ENCODE measurements at regions not wholly inside any gene's neighbourhood (a gene's known extent, or its start where the extent isn't known, plus 50 kb on each side); places are given as distances from the start of the nearest gene placed in this dataset.

DNA sequence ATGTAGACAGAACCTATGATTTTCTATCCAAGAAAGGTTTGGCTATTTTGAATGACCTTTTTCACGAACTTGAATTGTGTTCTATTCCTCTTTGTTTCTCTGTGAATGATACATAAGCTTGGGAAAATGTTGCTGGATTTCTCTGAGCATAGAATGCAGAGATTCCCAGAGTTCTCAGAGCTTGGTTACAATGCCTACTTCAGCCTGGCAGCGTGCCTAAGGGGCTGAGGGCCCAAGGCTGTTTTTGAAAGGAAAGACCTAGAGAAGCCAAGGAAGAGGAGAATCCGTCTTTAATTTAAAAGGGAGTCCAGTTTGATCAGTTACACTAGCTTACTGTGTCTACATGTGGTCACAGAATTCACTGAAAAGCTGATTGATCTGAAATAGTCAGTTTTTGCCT lies 55.3 kb upstream of the CXorf51B start:
- H3K27me3 ChIP-seq = no peaks in the 10 kb centered on the region
- TF ChIP-seq POLR2A (IDR thresholded peaks at IDR 0.05) = no peak
- TF ChIP-seq, protein P1, sequence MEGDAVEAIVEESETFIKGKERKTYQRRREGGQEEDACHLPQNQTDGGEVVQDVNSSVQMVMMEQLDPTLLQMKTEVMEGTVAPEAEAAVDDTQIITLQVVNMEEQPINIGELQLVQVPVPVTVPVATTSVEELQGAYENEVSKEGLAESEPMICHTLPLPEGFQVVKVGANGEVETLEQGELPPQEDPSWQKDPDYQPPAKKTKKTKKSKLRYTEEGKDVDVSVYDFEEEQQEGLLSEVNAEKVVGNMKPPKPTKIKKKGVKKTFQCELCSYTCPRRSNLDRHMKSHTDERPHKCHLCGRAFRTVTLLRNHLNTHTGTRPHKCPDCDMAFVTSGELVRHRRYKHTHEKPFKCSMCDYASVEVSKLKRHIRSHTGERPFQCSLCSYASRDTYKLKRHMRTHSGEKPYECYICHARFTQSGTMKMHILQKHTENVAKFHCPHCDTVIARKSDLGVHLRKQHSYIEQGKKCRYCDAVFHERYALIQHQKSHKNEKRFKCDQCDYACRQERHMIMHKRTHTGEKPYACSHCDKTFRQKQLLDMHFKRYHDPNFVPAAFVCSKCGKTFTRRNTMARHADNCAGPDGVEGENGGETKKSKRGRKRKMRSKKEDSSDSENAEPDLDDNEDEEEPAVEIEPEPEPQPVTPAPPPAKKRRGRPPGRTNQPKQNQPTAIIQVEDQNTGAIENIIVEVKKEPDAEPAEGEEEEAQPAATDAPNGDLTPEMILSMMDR (IDR thresholded peaks at IDR 0.05) = no peak
- DNase-seq = peak in 1 of 7 donors; percentile 6
- no peak overlapping the region for H3K27ac ChIP-seq
- intact Hi-C loops (cut with DNase I) = no loop called here
- 18 to 55% (median 25%) methylated on average over 3 of the region's 3 CpGs for WGBS, 4 donors
- H3K36me3 ChIP-seq (replicated peaks in 1 of 2) = no peaks in the 10 kb centered on the region
- H3K4me3 ChIP-seq = no peak overlapping the region
- no peaks in the 10 kb centered on the region for H3K4me1 ChIP-seq (replicated peaks in 1 of 2)
- no peaks in the 10 kb centered on the region for H3K9me3 ChIP-seq (replicated peaks in 1 of 3)

DNA sequence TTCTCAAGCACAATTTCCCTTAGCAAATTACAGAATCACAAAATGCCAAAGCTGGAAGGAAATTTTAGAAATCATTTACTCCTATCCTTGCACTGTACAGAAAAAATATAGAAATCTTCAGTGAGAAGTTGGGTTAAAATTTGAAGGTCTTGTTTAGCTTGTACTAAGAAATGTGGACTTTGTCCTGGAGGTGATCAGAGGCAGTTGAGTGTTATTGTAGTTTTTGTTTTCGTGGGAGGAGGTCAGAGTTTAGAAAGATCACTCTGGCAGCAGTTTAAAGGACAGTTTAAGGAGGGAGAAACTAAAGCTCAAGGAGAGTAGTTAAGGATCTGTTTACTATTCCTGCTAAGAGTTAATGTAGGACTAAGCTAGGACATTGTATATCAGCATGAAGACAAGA lies 54.4 kb upstream of the CXorf51B start:
- TF ChIP-seq, protein P1 (IDR thresholded peaks at IDR 0.05) = no peak
- TF ChIP-seq POLR2A (IDR thresholded peaks at IDR 0.05) = no peak
- intact Hi-C loops (cut with DNase I) = no loop called here
- no peak for DNase-seq
- no peaks in the 10 kb centered on the region for H3K27me3 ChIP-seq
- no peak overlapping the region for H3K4me3 ChIP-seq
- 18 to 25% (median 23%) methylated on average over 1 of the region's 1 CpG for WGBS, 4 donors
- no peaks in the 10 kb centered on the region for H3K4me1 ChIP-seq (replicated peaks in 1 of 2)
- H3K36me3 ChIP-seq (replicated peaks in 1 of 2) = no peaks in the 10 kb centered on the region
- H3K9me3 ChIP-seq (replicated peaks in 1 of 3) = no peaks in the 10 kb centered on the region
- H3K27ac ChIP-seq = no peak overlapping the region
